ENCODE measurements at regions not wholly inside any gene's neighbourhood (a gene's known extent, or its start where the extent isn't known, plus 50 kb on each side); places are given as distances from the start of the nearest gene placed in this dataset.

DNA sequence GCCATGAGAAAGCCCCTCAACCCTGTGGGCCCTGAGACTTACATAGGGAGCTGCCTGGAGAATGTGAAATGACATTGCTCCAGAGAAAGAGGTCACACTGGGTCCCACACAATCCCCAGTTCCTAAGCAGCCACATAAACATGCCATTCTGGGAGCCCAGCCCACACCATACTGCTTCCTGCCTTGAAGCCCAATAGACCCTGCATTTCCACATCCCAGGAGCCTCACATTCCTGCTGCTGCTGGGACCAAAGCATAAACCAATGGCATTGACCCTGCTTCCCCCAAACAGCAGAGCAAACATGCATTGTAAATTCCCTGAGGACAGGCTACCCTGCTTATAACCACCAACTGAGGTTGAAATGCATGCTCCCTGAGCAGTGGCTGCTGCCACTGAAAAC, 1117.6 kb upstream of the SLC39A10 start:
- Histone ChIP-seq H3K9me3 (ENCODE audit: insufficient read depth in 2 of 2, low read depth in 1 of 2, low read length in 1 of 2) (no peaks in the 10 kb centered on the region), H4K5ac (ENCODE audit: insufficient read length, low read depth, low read length) (no peak overlapping the region), H3K4me2 (ENCODE audit: insufficient read depth in 1 of 2, low read depth in 2 of 2, low read length in 2 of 2) (no peak overlapping the region), H2BK20ac (ENCODE audit: low read length) (no peak overlapping the region), H2BK15ac (ENCODE audit: low read length) (no peak overlapping the region), H2BK12ac (ENCODE audit: low read depth, low read length) (no peak overlapping the region), H3K4me3 (ENCODE audit: extremely low read depth in 1 of 4, insufficient read depth in 2 of 4, low read depth in 3 of 4, low read length in 4 of 4) (no peak overlapping the region), H2AFZ (ENCODE audit: low read length) (peak overlapping the region; percentile 91), H3K27me3 (replicated peaks in 1 of 4; ENCODE audit: control insufficient read depth in 3 of 4, extremely low read depth in 1 of 4, insufficient read depth in 3 of 4, low read length in 3 of 4) (no peaks in the 10 kb centered on the region), H3K18ac (ENCODE audit: extremely low read depth, low read length) (0 out of 2 replicates have a peak overlapping the region, but pooled peaks have one; percentile 11), H3K14ac (ENCODE audit: insufficient read length) (no peak overlapping the region), H3K56ac (replicated peaks; ENCODE audit: insufficient read length, low read depth, low read length) (no peak overlapping the region), H2BK120ac (replicated peaks; ENCODE audit: low read depth, low read length) (no peak overlapping the region), H3K36me3 (ENCODE audit: control insufficient read depth in 2 of 4, insufficient read depth in 4 of 4, low read length in 3 of 4) (no peaks in the 10 kb centered on the region), H3K4ac (replicated peaks; ENCODE audit: insufficient read length, low read depth, low read length) (no peak overlapping the region), H4K91ac (replicated peaks; ENCODE audit: insufficient read length, low read length) (no peak overlapping the region), H4K8ac (ENCODE audit: extremely low read depth, insufficient read depth, low read length) (no peak overlapping the region), H3K27ac (ENCODE audit: low read depth, low read length) (no peak overlapping the region), H3K9ac (replicated peaks in 1 of 4; ENCODE audit: extremely low read depth in 1 of 4, low read depth in 3 of 4, low read length in 3 of 4) (no peak overlapping the region), H3K23ac (ENCODE audit: insufficient read length) (no peak overlapping the region), H3K23me2 (ENCODE audit: low read depth, low read length) (no peaks in the 10 kb centered on the region), H2AK5ac (ENCODE audit: low read depth, low read length) (no peak overlapping the region), H3K79me2 (ENCODE audit: control insufficient read depth in 1 of 2, insufficient read depth in 2 of 2, low read length in 2 of 2) (no peaks in the 10 kb centered on the region), H2BK5ac (ENCODE audit: low read depth, low read length) (no peak overlapping the region), H3K79me1 (ENCODE audit: low read depth, low read length) (no peaks in the 10 kb centered on the region), H4K20me1 (replicated peaks in 1 of 2; ENCODE audit: control insufficient read depth in 1 of 2, insufficient read depth in 2 of 2, low read length in 2 of 2) (no peaks in the 10 kb centered on the region), H3K4me1 (replicated peaks in 1 of 4; ENCODE audit: control insufficient read depth in 3 of 4, insufficient read depth in 4 of 4, low read length in 3 of 4) (peaks cover 0 to 4% (median under 1%) of the 10 kb centered on the region in 4 experiments; a peak in 2 of 7 replicates)
- TF ChIP-seq RAD21 (IDR thresholded peaks at IDR 0.05 in 1 of 2, conservative IDR thresholded peaks at IDR 0.05 in 1 of 2; ENCODE audit: low read depth in 2 of 2, low read length in 2 of 2): peak in 1 of 2 experiments; percentile 3; a peak in 1 of 4 replicates
- no peak for TF ChIP-seq BACH1 (IDR thresholded peaks at IDR 0.05; ENCODE audit: low read length)
- peak; percentile 52; the same call in 1 of the 2 replicates for TF ChIP-seq TEAD4 (IDR thresholded peaks at IDR 0.05; ENCODE audit: low read depth, low read length)
- TF ChIP-seq KDM4A (IDR thresholded peaks at IDR 0.05; ENCODE audit: low read depth, low read length, severe bottlenecking): no peak
- TF ChIP-seq RBBP5 (IDR thresholded peaks at IDR 0.05; ENCODE audit: borderline replicate concordance, low read depth, low read length): no peak
- DNase-seq (ENCODE audit: low read depth in 1 of 2, low spot score in 2 of 2) (peak in 1 of 2 experiments; percentile 5), FAIRE-seq (peak; percentile 66)
- ChIA-PET POLR2A (ENCODE audit: partially characterized antibody) (no interaction called here), CTCF (ENCODE audit: partially characterized antibody) (interaction anchor here (0.8 kb wide), 1 partner anchor 9 kb away, joined by 3 read pairs; no protein-coding TSS in a partner anchor)
